UCSD-AML1 (cell line): ENCODE measurements at regions not wholly inside any gene's neighbourhood (a gene's known extent, or its start where the extent isn't known, plus 50 kb on each side); places are given as distances from the start of the nearest gene placed in this dataset.
A peak's percentile ranks its signal among the peaks of the same experiment; 100 is the strongest.

Experiments
- DNase-seq: peaks from one replicate; lab custom pipeline; 2025; ENCODE audit not compliant: unreplicated experiment; lab: John Stamatoyannopoulos, UW

DNA sequence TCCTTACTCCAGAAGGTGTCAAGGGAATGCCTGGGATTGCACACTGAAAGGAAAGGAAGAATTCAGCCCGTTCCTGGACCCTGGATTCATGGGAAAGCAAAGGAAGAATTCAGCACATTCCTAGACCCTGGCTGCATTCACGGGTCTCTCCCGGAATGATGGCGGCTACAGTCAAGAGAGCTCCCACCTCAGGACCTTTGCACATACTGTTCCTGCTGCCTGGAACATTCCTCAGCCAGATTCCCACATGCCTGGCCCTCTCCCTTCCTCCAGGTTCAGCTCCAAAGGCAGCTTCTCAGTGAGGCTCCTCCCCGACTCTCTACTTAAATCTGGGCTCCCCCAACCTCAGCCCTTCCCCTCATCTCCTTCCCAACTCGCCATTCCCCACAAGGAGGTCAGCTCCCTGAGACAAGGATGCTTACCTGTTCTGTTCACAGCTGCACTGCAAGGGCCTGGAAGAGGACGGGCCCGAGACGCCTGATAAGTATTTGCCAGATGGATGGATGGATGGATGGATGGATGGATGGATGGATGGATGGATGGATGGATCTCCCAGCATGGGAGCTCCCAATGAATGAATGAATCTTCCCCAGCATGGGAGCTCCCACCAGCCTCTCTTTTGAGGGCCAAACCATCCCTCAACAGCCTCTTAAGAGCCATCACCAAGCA lies 77.4 kb downstream of the NCOR2 start:
- no peak for DNase-seq

DNA sequence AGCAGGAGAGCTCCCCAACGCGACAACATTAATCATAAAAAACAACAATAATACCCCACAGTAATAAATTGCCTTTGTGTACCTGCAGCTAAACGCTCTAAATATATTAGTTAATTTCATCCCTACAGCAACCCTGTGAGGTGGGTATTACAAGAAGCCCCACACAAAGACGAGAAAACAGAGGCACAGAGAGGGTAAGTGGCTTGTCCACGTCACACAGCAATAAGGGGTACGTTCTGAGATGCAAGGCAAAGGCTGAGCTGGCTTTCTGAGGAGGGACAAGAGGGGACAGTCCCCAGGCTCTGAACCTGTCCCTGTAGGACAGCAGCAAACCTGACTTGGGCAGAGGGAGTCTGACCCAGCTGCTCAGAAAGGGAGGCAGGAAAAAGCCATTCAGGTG lies 78.2 kb downstream of the NCOR2 start:
- no peak for DNase-seq

DNA sequence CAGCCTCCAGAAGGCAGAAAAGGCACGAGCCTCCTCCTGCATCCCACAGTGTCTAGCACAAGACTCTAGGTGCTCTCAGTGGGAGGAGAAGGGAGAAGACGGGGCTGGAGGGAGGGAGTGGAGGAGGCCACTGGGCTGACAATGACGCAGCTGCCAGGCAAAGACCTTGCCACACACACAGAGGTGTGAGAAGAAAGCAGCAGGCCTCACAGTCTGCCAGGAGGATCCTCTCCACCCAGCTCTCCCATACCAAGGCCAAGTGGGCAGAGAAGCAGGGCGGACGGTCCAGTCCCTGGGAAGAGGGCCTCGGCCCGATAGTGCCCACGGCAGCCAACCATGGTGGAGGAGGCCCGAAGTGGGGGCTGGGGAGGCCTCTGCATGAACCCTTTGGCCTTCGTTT lies 78.9 kb downstream of the NCOR2 start:
- DNase-seq, result no peak

DNA sequence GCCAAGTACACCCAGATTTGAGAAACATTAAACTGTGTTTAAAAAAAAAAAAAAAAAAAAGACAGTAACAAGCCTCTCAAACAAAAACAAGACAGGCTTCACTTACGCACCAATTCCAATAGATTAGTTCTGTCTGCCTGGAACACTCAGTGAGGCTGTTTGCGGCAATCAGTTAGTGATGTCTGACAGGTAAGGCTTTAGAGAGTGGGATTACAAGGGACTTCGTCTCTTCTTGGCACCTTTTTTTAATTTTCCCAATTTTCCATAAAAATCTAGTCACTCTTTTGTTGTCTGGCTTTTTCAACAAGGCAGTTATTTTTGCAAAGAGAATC lies 79.6 kb downstream of the NCOR2 start:
- DNase-seq, result no peak

DNA sequence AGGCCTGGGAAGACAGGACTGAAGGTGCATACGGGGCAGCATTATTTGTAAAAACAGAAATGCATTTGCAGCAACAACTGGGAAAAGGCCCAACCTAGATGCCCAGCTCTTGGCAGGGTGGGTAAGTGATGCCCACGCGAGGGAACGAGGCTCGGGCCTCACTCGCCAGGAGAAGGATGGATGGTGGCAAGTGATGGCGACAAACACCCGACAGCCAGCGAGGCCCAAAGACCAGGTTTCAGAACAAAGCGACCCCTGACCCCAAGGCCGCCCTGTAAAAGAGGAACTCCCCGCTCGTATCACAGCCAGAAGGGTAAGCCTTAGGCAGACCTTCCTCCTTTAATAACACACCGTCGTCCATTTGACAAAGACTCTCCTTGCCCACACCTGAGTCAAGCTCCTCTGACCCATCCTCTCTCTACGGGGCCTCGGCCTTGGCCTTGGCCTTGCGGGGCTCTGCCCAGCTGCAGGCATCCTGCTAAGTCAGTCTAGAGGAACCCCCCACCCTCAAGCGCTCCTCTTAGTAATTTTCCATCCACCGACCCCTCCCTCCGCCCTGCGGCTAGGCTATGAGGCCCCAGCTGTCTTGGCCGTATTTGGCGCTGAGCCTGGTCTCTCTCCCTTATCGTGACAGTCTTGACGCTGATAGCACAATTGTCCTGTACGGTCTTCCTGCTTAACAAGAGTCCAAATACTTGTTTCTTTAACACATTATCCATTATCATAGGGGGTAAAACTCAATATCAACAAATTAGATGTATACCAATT lies 80.2 kb downstream of the NCOR2 start:
- DNase-seq, result no peak

DNA sequence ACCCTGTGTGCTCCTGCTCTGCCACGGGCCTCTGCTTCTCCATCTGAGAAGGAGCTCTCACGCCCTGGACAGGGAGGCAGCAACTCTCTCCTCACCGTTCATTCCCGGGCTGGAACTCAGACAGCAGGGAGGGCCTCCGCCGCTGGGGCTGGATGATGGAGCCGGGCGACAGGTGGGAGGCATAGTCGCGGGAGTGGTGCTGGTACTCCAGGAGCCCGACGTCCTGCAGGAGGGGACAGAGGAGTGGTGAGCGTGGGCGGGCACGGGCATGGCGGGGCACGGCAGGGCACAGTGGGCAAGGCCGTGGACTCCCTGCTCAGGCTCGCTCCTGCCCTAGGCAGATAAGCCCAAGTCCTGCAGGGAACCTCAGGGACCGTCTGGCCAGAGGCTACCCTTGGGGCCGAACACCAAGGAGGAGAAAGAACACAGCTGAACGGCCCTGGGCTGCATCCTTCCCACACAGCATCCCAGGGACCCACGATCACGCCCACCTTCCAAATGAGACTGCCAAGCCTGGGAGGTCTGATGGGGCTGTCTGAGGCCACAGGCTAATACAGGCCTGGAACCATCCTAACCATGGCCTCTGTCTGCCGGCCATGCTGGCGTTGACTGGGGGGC lies 81.0 kb downstream of the NCOR2 start:
- DNase-seq, result no peak

DNA sequence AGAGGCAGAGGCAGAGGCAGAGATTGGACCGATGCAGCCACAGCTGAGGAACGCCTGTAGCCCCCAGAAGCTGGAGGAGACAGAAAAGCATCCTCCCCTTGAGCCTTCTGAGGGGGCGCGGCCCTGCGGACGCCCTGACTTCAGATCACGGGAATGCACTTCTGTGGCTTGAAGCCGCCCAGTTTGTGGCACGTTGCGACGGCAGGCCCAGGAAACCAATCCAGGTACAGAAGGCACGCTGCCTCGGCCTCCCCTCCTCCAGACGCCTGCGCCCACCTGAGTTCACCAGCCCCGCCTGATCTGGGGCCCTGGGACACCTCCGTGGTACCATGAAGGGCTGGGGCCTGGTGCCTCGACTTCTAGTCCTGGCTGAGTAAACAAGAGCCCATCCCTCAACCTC lies 82.0 kb downstream of the NCOR2 start:
- no peak for DNase-seq

DNA sequence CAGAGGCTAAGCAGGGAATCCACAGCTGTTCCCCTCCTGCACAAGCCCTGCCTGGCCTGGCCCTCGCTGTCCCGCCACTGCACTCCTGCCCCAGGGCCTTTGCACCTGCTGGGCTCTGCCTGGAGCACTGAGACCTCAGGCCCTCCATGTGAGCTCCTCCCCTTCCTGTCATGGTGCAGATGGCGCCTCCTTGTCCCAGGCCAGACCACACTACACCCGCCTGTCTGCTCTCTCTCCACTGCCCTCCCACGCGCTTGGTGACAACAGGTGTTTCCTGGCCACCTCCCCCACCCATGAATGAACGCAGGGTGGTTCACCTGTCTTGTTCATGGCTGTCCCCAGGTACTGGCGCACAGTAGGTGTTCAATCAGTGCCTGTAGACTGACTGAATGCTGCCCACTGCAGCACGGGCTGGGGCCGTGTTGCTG lies 82.9 kb downstream of the NCOR2 start:
- no peak for DNase-seq

DNA sequence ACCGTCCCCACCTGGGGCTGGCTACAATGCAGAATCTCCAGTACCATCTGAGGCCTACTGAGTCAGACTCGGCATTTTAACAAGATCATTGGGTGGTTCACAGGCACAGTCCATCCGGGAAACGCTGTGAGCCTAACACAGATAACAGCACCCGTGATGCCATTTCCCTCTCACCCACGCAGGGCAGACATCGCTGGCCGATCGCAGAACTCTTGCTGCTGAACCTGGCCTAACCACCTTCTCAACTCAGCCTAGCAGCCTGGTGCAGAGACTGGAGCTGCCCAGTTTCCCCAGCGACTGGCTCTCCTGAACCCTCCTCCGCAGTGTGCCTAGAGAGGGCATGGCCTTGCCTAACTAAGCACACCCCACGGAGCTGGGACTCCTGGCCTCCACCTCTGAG lies 83.3 kb downstream of the NCOR2 start:
- peak; percentile 26 for DNase-seq

DNA sequence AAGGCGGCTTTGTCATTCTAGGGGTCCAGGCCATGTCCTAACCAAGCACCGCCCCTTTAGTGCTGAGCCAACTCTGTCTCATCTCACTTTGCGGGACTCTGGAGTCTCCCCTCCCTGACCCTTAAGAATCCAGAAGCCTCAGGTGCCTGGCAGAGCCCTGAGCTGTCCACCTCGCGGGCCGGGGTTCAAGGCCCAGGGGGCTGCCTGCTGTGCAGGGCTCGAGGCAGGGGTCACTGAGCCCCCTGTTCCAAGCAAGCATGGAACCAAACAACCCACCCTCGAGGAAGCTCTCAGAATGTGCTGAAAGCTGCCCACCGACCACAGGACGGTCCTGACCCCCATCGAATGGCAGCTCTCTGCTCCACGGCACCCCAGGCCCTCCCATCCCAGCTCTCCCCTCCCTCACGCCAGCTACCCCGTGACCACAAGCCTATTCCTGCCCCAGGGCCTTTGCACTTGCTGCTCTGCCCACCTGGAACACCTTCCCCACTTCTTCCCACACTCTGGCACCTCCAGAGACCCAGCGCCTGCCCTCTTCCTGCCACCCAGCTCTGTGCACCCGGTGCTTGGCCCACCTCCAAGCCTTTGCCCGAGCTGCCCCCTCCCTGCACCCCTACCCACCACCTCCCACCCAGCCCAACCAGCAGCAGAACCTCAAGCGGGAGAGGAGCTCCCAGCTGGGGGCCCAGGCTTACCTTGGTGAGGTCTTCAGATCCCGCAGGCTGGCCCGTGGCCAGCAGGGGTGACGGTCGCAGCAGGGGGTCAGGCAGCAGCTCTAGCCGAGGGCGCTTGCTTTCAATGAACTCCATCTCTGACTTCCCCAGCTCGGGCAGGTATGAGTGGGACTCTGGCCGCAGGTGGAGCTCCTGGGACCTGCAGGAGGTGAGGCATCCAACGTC lies 84.3 kb downstream of the NCOR2 start:
- no peak for DNase-seq

DNA sequence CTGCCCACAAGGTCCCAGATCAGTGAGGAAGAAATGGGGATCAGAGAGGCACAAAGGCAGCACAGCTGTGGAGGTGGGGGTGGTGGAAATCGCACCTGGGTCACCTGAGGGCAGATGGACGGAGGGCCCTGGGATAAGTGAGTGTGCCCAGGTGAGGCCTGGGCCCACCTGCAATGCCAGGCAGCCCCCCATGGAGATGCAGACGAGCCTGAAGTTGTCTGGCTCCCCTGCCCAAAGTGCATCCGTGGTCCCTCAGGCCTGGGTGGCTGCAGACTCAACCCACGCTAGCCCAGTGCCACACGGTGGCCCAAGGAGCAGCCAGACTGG lies 84.9 kb downstream of the NCOR2 start:
- no peak for DNase-seq

DNA sequence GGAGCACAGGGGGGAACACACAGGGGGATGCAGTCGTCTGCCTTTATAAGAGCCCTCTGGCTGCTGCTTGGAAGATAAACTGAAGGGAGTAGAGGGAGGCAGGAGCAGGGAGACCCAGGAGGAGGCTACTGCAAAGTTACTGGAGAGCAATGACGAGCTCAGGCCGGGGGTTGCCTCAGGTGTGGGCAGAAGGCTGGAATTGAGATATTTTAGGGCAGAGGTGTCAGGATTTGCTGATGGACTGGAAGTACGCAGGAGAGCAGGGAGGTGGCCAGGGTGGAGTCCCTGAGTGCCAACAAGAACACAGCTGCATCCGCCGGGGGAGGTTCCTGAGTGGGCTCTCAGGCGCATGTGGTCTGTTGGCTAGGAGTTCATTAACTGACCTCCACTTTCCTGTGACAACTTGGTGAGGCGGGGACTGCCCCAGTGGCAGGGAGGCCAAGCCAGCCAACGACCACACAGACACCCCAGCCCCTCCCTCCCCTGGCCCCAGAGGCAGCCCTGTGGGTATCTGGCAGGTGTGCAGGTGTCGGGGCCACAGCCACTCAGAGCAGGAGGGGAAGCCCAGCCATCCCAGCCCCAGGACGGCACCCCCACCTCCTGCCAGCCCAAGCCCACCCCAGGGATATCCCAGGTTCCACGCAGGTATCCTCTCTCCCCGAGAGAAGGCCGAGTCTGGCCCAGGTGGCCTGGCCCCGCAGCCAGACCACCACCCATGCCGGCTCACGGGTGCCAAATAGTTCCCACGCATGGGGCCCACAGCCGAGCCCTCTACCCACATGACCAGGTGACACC lies 85.4 kb downstream of the NCOR2 start:
- DNase-seq, result no peak

DNA sequence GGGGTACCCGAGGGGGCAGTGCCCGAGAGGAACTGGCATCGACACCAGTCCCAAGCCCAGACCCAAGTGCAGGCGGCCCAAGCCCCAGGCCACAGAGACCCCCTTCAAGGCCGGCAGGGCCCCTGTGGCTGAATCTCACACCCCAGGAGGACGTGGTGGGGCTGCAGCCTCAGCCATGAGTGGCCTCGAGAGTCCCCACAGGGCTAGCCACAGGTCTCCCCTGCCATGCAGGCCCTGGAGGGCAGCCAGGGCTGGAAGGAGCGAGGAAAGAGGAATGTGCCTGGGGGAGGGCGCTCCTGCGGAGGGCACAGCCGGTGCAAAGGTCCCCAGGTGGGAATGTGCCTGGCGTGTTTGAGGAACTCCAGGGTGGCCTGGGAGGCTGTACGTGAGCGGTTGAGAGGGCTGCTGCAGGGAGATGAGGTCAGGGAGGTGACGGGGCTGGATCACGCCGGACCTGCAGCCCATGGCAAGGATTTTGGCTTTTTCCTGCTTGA lies 86.1 kb downstream of the NCOR2 start:
- DNase-seq, result no peak

DNA sequence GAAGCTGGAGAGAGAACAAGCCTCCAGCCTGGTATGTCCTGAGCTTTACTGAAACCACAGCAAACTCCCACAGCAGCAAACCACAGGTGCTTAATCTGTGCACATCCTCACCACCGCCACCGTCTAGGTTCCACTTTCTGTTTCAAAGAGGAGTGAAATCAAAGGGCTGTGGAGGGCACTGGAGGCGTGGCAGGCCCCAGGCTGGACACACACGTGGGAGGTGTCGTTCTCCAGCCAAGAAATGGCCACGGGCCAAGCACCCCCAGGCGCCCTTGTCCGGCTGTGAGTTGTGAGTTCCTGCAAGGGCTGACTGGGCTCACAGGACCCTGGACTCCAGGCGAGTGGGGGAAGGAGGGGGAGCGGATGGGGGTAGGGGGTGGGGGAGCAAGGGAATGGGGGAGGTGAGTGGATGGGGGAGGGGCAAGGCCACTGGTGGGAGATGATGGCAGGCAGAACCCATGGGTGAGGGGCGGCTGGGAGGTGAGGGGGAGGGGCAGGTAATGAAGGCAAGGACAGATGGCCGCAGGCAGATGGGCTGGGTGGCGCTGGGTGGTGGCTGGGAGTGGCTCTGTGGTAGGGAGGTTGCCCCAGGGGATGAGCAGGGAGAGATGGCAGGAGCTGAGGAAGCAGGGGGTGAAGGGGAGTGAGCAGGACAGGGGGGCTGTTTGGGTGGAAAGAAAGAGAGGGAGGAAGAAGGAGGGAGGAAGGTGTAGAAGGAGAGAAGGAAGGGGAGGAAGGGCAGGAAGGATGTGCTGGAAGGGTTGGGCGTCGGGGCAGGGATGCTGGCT lies 86.7 kb downstream of the NCOR2 start:
- DNase-seq, result no peak

DNA sequence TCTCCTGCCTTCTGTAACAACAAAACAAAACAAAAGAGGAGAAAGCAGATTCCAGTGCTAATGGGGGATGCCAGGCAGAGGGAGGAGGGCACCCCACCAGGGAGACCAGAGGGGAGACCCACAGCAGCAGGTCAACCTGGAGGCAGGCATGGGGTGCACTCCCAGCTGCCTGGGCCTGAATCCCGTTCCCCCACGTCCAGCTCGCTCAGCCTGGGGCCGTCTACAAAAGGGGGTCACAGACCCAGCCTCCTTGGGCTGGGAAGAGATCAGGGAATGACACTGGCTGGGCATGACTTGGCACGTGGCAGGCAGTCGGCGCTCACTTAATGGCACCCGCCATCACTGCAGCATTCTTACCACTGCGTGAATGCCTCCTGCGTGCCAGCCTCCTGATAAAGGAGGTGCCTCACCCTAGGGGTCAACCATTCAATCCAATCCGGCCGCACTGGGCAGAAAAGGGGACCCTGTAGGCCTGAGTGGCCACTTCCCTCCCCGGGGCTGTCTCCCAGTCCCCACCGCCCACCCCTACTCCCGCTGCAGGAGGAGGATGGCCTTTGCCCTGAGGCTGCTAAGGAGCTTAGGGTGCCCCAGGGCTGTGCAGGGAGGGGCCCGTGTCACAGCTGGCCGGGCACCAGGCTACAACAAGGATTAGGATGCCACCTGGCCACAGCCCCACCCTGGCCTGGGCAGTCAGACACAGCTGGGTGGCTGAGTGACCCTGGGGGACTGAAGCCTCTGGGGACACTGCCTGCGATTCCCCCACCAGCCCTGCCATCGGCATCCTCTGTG lies 87.5 kb downstream of the NCOR2 start:
- no peak for DNase-seq

DNA sequence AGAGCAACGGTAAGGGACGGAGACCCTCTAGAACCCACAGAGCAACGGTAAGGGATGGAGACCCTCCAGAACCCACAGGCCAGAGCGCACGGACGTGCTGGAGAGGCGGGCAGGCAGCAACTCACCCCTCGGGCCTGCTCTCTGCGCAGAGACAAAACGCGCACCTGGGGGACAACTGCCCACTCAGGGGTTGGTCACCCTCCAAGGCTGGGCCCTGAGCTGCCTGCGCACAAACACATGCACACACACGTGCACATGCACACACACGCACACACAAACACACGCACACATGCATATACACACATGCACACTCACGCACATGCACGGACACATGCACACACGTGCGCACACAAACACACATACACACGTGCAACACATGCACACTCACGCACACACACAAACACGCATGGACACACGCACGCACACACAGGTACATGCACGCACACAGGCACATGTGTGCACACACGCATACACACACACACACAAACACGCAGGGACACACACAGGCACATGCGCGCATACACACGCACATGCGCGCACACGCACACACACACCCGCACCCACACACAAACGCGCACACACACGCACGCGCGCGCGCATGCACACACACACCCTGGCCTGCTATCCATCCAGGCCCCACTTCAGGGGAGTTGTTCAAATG lies 88.3 kb downstream of the NCOR2 start:
- DNase-seq, result no peak

DNA sequence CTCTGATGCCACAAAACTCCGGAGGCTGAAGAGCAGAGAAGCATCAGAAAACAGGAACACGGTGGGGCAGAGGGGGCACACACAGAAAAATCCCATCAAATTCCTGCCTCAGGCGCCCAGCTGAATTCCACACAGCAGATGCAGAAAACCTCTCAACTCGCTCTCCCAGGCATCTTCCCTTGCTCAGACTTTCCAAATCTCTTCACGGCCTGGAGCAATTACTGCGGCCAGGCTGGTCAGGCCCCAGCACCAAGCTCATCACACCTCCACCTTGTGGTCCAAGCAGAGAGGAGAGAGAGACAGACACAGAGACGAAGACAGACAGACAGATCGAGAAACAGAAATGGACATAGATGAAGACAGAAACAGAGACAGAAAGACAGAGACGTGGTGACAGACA lies 89.0 kb downstream of the NCOR2 start:
- DNase-seq, result no peak

DNA sequence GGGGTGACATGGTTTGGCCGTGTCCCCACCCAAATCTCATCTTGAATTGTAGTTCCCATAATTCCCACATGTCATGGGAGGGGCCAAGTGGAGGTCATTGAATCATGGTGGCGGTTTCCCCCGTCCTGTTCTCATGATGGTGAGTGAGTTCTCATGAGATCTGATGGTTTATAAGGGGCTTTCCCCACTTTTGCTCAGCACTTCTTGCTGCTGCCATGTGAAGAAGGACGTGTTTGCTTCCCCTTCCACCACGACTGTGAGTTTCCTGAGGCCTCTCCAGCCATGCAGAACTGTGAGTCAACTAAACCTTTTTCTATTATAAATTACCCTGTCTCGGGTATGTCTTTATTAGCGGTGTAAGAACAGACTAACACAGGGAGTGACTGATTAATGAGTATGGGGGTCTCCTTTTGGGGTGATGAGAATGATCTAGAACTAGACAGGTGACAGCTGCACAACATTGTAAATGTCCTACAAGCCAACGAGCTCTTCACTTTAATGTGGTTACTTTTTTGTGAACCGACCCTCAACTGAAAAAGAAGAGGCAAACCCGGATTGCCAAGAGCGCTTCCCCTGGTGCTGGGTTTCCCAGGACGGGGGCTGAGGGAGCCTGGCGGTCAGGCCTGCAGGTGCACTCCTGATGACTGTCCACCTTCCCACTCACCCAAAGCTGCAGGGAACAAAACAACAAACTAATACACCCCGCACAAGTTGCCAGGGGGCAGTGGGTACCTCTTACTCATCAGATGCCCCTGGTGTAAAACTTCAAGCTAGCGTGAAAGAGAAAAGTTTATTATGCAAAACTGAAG lies 90.1 kb downstream of the NCOR2 start:
- DNase-seq, result no peak
